ENCODE measurements at regions not wholly inside any gene's neighbourhood (a gene's known extent, or its start where the extent isn't known, plus 50 kb on each side); places are given as distances from the start of the nearest gene placed in this dataset.

- TF ChIP-seq CTCF (IDR thresholded peaks at IDR 0.05; ENCODE audit: low read depth, low read length) (no peak), MYC (IDR thresholded peaks at IDR 0.05; ENCODE audit: low read depth, low read length) (no peak), MAX (IDR thresholded peaks at IDR 0.05; ENCODE audit: low read depth, low read length) (no peak), POLR2A (IDR thresholded peaks at IDR 0.05; ENCODE audit: extremely low read depth, insufficient read length) (no peak)
- DNase-seq (ENCODE audit: low read depth), result no peak
- H3K4me3 ChIP-seq (ENCODE audit: low read depth, low read length), result no peak overlapping the region
Measured at GRCh38 chr1:65527190-65527589, 106.7 kb downstream of the LEPR start.

- DNase-seq (ENCODE audit: low read depth), result no peak
- no peak overlapping the region for H3K4me3 ChIP-seq (ENCODE audit: low read depth, low read length)
- TF ChIP-seq MYC (IDR thresholded peaks at IDR 0.05; ENCODE audit: low read depth, low read length) (no peak), MAX (IDR thresholded peaks at IDR 0.05; ENCODE audit: low read depth, low read length) (no peak), POLR2A (IDR thresholded peaks at IDR 0.05; ENCODE audit: extremely low read depth, insufficient read length) (no peak), CTCF (IDR thresholded peaks at IDR 0.05; ENCODE audit: low read depth, low read length) (no peak)
Measured at GRCh38 chr1:65527707-65528503, 107.4 kb downstream of the LEPR start.

GRCh38 chr1:65531972-65532570, 111.6 kb downstream of the LEPR start:
- TF ChIP-seq MAX (IDR thresholded peaks at IDR 0.05; ENCODE audit: low read depth, low read length) (no peak), POLR2A (IDR thresholded peaks at IDR 0.05; ENCODE audit: extremely low read depth, insufficient read length) (no peak), MYC (IDR thresholded peaks at IDR 0.05; ENCODE audit: low read depth, low read length) (no peak), CTCF (IDR thresholded peaks at IDR 0.05; ENCODE audit: low read depth, low read length) (no peak)
- no peak for DNase-seq (ENCODE audit: low read depth)
- no peak overlapping the region for H3K4me3 ChIP-seq (ENCODE audit: low read depth, low read length)

GRCh38 chr1:65535981-65536380, 115.5 kb downstream of the LEPR start:
- no peak overlapping the region for H3K4me3 ChIP-seq (ENCODE audit: low read depth, low read length)
- no peak for TF ChIP-seq MYC (IDR thresholded peaks at IDR 0.05; ENCODE audit: low read depth, low read length)
- TF ChIP-seq MAX (IDR thresholded peaks at IDR 0.05; ENCODE audit: low read depth, low read length), result no peak
- no peak for TF ChIP-seq CTCF (IDR thresholded peaks at IDR 0.05; ENCODE audit: low read depth, low read length)
- no peak for TF ChIP-seq POLR2A (IDR thresholded peaks at IDR 0.05; ENCODE audit: extremely low read depth, insufficient read length)
- DNase-seq (ENCODE audit: low read depth), result no peak

GRCh38 chr1:65538086-65538485, 117.6 kb downstream of the LEPR start:
- peak; percentile 22 for DNase-seq (ENCODE audit: low read depth)
- no peak for TF ChIP-seq MYC (IDR thresholded peaks at IDR 0.05; ENCODE audit: low read depth, low read length)
- TF ChIP-seq MAX (IDR thresholded peaks at IDR 0.05; ENCODE audit: low read depth, low read length), result no peak
- no peak for TF ChIP-seq CTCF (IDR thresholded peaks at IDR 0.05; ENCODE audit: low read depth, low read length)
- TF ChIP-seq POLR2A (IDR thresholded peaks at IDR 0.05; ENCODE audit: extremely low read depth, insufficient read length), result no peak
- H3K4me3 ChIP-seq (ENCODE audit: low read depth, low read length), result no peak overlapping the region

Data from NB4 (cell line).